GOT3 (cell line): ENCODE measurements at regions not wholly inside any gene's neighbourhood (a gene's known extent, or its start where the extent isn't known, plus 50 kb on each side); places are given as distances from the start of the nearest gene placed in this dataset.
"Not testable (repeated sequence)": the region's sequence is repeated elsewhere in the genome, so short reads cannot be mapped to it uniquely, and the experiment has no call there.

ENCODE experiments used
- DNase-seq: peaks from one replicate; lab custom pipeline; 2025; ENCODE audit warnings: mixed read lengths; lab: John Stamatoyannopoulos, UW

- DNase-seq: no peak
Measured at GRCh38 chr20:11976966-11977365, 59.3 kb downstream of the BTBD3 start.

GRCh38 chr20:11978496-11978895 is 60.8 kb downstream of the BTBD3 start:
- DNase-seq: no peak

GRCh38 chr20:11979306-11979990 is 61.8 kb downstream of the BTBD3 start:
- DNase-seq: no peak

- no peak for DNase-seq
Measured at GRCh38 chr20:11980263-11980662, 62.6 kb downstream of the BTBD3 start.

- no peak for DNase-seq
Measured at GRCh38 chr20:11981366-11981947, 63.8 kb downstream of the BTBD3 start.

- DNase-seq: no peak
Measured at GRCh38 chr20:11982289-11982954, 64.7 kb downstream of the BTBD3 start.

GRCh38 chr20:11982955-11983470 is 65.3 kb downstream of the BTBD3 start:
- DNase-seq: no peak

GRCh38 chr20:11986954-11987353 is 69.3 kb downstream of the BTBD3 start:
- no peak for DNase-seq

- DNase-seq: no peak
Measured at GRCh38 chr20:11987526-11987925, 69.8 kb downstream of the BTBD3 start.

- DNase-seq: no peak
Measured at GRCh38 chr20:11989018-11989771, 71.5 kb downstream of the BTBD3 start.

GRCh38 chr20:11992426-11992825 is 74.7 kb downstream of the BTBD3 start:
- DNase-seq: no peak

GRCh38 chr20:11993886-11994461 is 76.3 kb downstream of the BTBD3 start:
- DNase-seq: no peak

GRCh38 chr20:11995805-11996567 is 78.3 kb downstream of the BTBD3 start:
- DNase-seq: no peak

GRCh38 chr20:12004776-12005175 is 87.1 kb downstream of the BTBD3 start:
- DNase-seq: not testable (repeated sequence)

GRCh38 chr20:12012241-12013222 is 94.8 kb downstream of the BTBD3 start:
- DNase-seq: no peak

GRCh38 chr20:12014276-12014675 is 96.6 kb downstream of the BTBD3 start:
- DNase-seq: no peak

- DNase-seq: no peak
Measured at GRCh38 chr20:12014736-12015135, 97.0 kb downstream of the BTBD3 start.

- DNase-seq: no peak
Measured at GRCh38 chr20:12016291-12016690, 98.6 kb downstream of the BTBD3 start.

- DNase-seq: no peak
Measured at GRCh38 chr20:12019715-12020114, 102.0 kb downstream of the BTBD3 start.

- DNase-seq: no peak
Measured at GRCh38 chr20:12020846-12021245, 103.2 kb downstream of the BTBD3 start.
